ENCODE measurements at regions not wholly inside any gene's neighbourhood (a gene's known extent, or its start where the extent isn't known, plus 50 kb on each side); places are given as distances from the start of the nearest gene placed in this dataset.

GRCh38 chr11:110779108-110779507, 66.9 kb upstream of the ARHGAP20 start:
- TF ChIP-seq CTCF (IDR thresholded peaks at IDR 0.05 in 8 of 11, conservative IDR thresholded peaks at IDR 0.05 in 3 of 11) (no peak), POLR2A (IDR thresholded peaks at IDR 0.05) (no peak), POLR2AphosphoS5 (IDR thresholded peaks at IDR 0.05) (no peak)

Data from spleen (tissue), 7 donors.